SU-DHL-6 (cell line): ENCODE measurements at regions not wholly inside any gene's neighbourhood (a gene's known extent, or its start where the extent isn't known, plus 50 kb on each side); places are given as distances from the start of the nearest gene placed in this dataset.

Experiments used
- CTCF ChIP-seq: fragments of 200-600 bp; sonication (generic); IDR thresholded peaks from one replicate; pipeline ENCODE4 v1.5.1; 2017; ENCODE audit warnings: antibody characterized with exemption, mild to moderate bottlenecking, low read length, moderate library complexity; ENCODE audit not compliant: insufficient read depth, poor library complexity, severe bottlenecking
- EZH2phosphoT487 ChIP-seq: fragments of 200-600 bp; sonication (generic), shearing (Covaris generic); conservative IDR thresholded peaks from 2 replicates; pipeline ENCODE4 v1.6.1; 2018; ENCODE audit warnings: mild to moderate bottlenecking, antibody characterized with exemption, low read length, moderate library complexity, mixed read lengths

GRCh38 chr13:81138353-81138980 is 797.5 kb upstream of the SPRY2 start:
- no peak for TF ChIP-seq CTCF
- no peak for TF ChIP-seq EZH2phosphoT487
